Midbrain (tissue), 1 donor: ENCODE measurements at regions not wholly inside any gene's neighbourhood (a gene's known extent, or its start where the extent isn't known, plus 50 kb on each side); places are given as distances from the start of the nearest gene placed in this dataset.

Experiments
- DNase-seq: peaks from one replicate; lab custom pipeline; 2025; lab: John Stamatoyannopoulos, UW

DNA sequence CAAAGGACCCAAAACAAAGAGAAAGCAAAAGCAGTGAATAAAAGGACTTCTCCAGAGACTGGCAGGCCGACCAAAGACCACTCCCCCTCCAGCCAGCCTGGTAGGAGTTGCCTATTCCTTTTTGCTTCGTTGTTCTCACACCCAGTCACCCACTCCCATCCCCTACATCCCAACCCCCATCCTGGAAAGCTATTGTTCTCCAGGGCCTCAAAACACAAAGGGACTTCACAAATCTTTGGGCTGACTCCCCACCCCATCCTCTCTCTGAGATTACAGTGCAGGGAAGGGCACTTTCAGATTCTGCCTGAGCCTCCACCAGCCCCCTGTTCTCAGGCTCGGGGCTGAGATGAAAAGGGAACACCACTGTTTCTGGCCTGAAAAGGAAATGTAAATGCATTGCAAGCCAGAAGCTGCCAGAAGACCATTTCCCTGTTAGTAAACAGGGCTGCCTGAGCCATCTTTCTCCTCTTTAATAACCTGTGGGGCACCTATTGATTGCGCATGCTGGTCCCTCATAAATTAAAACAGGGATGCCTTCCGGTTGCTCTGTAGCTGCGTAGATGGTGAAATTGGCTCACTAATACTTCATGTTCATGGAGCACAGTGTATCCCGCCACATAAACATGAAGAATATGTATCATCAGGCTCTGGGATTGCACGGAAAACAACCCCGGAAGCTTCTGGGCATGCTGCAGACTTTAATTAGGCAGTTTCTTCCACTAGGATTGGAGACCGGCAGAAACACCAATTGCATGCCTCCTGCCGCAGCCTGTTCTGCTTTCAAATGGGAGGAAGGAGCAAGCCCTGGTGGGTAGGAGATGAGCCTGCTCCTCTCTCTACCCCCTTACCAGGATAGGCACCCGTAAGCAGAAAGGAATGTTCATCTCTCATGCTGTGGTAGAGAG lies 130.3 kb upstream of the FUT8 start:
- peak; percentile 91 for DNase-seq

DNA sequence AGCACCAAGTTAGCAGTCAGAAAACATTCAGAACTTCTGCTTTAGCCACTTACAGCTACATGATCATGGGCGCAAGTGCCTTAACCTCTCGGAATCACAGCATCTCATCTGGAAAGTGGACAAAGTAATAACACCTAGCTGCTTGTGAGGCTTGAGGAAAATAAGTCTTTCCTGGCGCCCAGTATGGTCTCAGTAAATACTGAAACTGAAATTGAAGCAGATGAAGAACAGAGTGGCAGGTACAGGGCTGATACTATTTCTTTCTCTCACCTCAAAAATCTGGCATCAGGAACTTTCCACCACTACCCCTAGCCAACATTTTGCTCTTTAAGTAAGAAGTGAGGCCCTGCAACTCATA lies 129.7 kb upstream of the FUT8 start:
- DNase-seq: no peak

DNA sequence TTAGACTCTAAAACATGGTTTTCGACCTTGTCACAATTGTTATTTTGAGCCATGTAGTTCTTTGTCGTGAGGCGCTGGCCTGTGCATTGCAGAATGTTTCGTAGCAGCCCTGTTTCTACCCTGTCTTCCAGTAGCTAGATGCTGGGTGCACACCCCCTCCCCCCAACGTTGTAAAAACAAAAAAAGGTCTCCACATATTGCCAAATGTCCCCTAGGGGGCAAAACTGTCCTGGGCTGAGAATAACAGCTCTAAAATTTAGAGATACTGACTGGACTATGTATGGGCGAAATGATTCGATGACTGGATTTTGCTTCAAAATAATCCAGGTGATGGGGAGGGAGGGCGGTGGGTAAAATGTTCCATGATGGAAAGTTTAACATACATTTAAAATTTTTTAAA lies 126.1 kb upstream of the FUT8 start:
- peak; percentile 29 for DNase-seq

- no peak for DNase-seq
Observed at GRCh38 chr14:65287264-65288131, 125.0 kb upstream of the FUT8 start.

GRCh38 chr14:65290830-65291229 lies 121.7 kb upstream of the FUT8 start:
- DNase-seq: no peak

DNA sequence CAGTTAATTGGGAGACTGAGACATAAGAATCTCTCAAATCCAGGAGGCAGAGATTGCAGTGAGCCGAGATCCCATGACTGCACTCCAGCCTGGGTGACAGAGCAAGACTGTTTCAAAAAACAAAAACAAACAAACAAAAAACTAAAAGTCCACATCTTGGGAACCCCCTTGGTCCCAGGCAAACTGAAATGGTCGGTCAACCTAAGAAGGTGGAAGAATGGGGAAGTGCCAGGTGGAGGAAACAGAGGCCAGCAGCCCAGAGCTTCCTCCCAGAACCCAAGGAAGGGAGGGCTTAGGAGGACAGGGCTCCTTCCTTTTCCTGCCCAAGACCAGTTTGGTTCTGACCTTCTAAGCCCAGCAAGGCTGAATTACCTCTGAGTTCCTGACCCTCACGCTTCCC lies 121.0 kb upstream of the FUT8 start:
- no peak for DNase-seq

DNA sequence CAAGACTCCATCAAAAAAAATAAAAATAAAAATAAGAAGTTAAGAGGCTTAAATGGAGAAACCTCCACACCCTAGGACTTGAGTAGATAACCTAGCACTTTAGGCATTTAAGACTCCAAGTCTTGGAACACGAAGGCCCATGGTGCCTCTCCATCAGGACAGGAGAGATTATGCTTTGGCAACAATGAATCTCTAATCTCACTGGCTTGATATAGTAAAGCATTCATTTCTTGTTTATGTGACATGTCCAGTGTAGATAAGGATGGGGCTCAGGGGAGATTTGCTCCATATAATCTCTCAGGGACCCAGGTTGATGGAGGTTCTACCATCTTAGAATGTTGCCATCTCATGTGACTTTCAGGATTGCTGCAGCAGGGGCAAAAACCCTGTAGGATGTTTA lies 117.7 kb upstream of the FUT8 start:
- no peak for DNase-seq

GRCh38 chr14:65296402-65296801 lies 116.1 kb upstream of the FUT8 start:
- DNase-seq: no peak

- DNase-seq: no peak
Observed at GRCh38 chr14:65296876-65297275, 115.7 kb upstream of the FUT8 start.

- DNase-seq: no peak
Observed at GRCh38 chr14:65297744-65298143, 114.8 kb upstream of the FUT8 start.

DNA sequence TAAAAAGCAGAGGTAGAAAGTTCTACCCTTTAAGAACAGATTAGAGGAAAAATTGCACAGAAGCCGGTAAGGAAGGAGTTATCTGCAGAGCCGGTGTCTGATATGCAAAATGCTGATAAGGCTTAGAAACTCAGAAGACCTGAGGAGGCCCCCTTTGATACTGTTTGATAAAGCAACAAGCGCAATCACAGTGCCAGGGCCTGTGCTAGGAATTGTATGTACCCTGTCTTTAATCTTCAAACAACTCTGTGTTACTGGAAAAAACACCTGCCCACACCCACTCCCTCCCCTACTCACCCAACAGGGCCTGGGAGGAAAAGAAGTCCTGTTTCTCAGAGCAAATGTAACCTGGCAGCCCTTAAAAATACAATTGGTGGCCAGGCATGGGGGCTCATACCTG lies 112.7 kb upstream of the FUT8 start:
- no peak for DNase-seq

DNA sequence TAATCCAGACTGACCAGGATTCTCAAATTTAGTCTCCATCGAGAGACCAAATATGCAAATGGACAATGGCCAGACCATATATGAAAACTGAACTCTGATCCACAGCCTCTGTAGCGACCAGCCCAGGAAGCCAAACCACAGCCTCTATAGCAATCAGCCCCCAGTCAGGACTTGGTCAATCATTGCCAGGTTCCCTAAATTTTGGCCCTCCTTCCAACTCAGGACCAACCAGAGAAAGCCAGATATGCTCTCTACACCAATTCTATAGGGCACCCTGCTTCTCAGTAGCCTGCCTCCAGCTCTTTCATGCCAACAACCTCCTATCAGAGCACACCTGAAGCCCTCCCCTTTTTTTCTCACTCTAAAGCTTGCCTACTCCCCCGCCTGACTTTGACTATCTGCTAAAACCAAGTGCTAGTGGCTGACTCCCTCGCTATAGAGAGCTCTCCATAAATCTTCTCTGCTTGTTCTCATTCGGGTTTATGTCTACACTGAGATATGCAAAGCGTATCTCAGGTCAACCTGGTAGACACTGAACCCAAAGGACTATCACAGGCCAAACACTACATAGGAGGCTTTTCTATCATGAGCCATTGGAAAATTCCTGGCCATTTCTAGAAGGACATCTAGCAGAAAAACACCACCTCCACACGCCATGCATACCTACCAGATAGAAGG lies 110.5 kb upstream of the FUT8 start:
- DNase-seq: no peak

DNA sequence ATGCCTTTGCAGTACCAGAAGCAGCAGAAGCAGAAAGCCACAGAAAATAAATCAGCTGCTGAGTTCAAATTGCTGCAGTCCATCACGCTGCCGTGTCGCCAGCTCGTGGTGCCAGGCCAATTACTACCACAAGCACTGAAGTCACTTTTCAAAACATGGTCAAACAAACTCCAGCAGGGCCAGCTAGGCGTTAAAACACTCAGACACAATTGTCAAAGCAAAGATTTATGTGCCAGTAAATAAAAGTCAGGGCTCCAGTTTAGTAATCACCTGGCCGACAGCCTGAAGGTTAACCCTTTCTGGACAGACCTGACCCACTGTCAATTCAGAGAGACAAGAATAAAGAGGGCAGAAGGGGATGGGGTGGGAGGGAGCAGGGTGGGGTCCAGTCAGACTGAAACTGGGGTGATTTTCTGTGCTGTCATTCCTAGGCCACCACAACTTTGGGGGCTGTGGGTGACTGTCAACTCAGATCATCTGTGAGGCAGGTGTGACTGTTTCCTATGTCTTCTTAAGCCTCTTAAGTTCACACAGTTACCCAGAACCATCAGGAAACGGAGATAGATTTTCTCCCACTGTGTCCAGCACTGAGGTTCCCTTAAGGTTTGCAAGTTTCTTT lies 109.8 kb upstream of the FUT8 start:
- DNase-seq: no peak

GRCh38 chr14:65303190-65303898 lies 109.2 kb upstream of the FUT8 start:
- no peak for DNase-seq

GRCh38 chr14:65303899-65304222 lies 108.7 kb upstream of the FUT8 start:
- DNase-seq: no peak

DNA sequence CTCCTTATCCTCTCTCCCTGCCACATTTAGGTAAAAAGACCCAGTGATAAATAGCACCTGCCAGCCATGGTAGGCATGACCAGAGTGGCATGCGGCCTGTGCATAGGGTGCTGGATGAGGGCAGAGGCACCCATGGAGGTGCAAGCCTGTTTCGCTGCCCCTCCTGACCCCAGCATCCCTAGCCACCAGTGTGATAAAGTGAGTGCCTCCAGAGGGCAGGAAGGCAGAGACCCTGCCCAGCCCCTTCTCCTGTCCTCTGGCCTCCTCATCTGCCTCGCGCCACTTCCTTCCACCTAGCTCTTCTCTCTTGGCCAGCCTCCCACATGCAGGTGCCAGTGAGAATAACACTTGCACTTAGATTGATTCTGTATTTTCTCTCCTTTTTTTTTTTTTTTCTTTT lies 108.3 kb upstream of the FUT8 start:
- no peak for DNase-seq

GRCh38 chr14:65304963-65305362 lies 107.6 kb upstream of the FUT8 start:
- no peak for DNase-seq

GRCh38 chr14:65308536-65308935 lies 104.0 kb upstream of the FUT8 start:
- DNase-seq: no peak

- DNase-seq: no peak
Observed at GRCh38 chr14:65310568-65310967, 102.0 kb upstream of the FUT8 start.

DNA sequence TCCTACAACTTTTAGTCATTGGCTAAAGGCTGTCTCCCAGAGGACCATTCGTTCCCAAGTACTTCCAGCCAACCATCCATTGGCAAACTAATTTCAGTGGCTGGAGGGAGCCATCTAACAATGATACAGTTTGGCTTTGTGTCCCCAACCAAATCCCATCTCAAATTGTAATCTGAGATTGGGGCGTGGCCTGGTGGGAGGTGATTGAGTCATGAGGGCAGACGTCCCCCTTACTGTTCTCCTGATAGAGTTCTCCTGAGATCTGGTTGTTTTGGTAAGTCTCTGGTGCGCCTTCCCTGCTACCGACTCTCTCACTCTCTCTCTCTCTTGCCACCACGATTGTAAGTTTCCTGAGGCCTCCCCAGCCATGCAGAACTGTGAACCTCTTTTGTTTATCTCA lies 99.7 kb upstream of the FUT8 start:
- no peak for DNase-seq

DNA sequence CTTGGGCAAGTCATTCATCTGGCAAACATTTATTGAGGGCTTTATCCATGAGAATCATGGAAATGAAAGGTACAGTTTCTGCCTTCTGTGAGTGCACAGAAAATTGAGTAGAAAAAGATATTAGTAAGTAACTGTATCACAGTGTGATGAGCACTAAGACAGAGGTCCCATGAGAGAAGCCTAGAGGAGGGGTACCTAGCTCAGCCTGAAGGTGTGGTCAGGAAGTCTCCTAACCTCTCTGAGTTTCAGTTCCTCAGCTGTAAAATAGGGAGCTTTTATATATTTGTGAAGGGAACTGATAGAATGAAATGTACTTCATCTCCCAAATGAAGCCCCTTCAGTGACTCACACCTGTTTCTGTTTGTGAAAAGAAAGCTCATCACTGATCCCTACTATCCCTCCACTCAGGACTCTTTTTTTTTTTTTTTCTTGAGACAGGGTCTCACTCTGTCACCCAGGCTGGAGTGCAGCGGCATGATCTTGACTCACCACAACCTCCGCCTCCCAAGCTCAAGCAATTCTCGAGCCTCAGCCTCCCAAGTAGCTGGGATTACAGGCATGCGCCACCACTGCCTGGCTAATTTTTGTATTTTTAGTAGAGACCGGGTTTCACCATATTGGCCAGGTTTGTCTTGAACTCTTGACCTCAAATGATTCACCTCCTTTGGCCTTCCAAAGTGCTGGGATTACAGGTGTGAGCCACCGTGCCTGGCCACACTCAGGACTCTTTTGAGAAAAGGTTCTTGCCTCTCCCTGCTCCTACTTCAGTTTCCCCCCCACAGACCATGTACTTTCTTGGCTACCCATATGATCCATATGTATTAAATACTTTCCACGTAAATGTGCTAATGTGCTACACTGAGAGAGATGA lies 93.7 kb upstream of the FUT8 start:
- no peak for DNase-seq
